Esophagus muscularis mucosa (tissue), 4 donors: ENCODE measurements at regions not wholly inside any gene's neighbourhood (a gene's known extent, or its start where the extent isn't known, plus 50 kb on each side); places are given as distances from the start of the nearest gene placed in this dataset.

Experiments used
- CTCF ChIP-seq, 3 experiments: fragments of 200-600 bp in 2 of 3; fragments of 450-650 bp in 1 of 3; sonication (generic) in 2 of 3; IDR thresholded peaks; one replicate each; pipeline ENCODE4 v1.5.1; 2017 to 2019; ENCODE audit warnings: antibody characterized with exemption in 3 of 3, mild to moderate bottlenecking in 2 of 3, moderate library complexity in 1 of 3
- EP300 ChIP-seq: sonication (generic); formaldehyde crosslinking; IDR thresholded peaks from one replicate; pipeline ENCODE4 v1.6.1; 2017; ENCODE audit warnings: antibody characterized with exemption
- POLR2A ChIP-seq: fragments of 450-650 bp; IDR thresholded peaks from one replicate; pipeline ENCODE4 v1.6.1; 2017; ENCODE audit warnings: antibody characterized with exemption, moderate library complexity, mild to moderate bottlenecking, low read depth
- POLR2AphosphoS5 ChIP-seq, 2 donors: sonication (generic); formaldehyde crosslinking; IDR thresholded peaks; one replicate each; pipeline ENCODE4 v1.6.1; 2017; ENCODE audit warnings: antibody characterized with exemption in 2 of 2

GRCh38 chr10:64880546-64880945 is 1359.3 kb downstream of the REEP3 start:
- TF ChIP-seq CTCF (IDR thresholded peaks at IDR 0.05) (no peak), POLR2A (no peak), POLR2AphosphoS5 (IDR thresholded peaks at IDR 0.05) (no peak), EP300 (no peak)
